ENCODE measurements at regions not wholly inside any gene's neighbourhood (a gene's known extent, or its start where the extent isn't known, plus 50 kb on each side); places are given as distances from the start of the nearest gene placed in this dataset.
A peak's percentile ranks its signal among the peaks of the same experiment; 100 is the strongest.

- no peak for DNase-seq
Measured at GRCh38 chrX:42725196-42725595, 52.8 kb downstream of the PPP1R2C start.

DNA sequence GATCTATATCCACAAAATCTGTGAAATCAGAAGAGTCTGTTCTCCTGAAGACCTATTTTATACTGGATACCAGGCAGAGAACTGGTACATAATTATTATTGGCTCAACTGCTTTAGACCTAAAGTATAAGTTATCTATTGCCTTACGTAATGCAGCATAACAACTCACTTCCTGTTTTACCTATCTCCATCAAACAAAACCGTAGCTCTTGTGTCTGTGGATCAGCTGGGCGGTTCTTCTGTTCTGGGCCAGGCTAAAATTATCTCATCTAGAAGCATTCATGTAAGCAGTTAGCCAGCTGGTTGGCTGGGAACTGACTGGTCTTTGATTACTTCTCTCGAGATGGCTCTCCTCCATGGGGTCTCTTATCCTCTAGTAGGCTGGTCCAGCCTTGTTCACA lies 57.8 kb downstream of the PPP1R2C start:
- DNase-seq: no peak

GRCh38 chrX:42715701-42716262 lies 62.2 kb downstream of the PPP1R2C start:
- no peak for DNase-seq

DNA sequence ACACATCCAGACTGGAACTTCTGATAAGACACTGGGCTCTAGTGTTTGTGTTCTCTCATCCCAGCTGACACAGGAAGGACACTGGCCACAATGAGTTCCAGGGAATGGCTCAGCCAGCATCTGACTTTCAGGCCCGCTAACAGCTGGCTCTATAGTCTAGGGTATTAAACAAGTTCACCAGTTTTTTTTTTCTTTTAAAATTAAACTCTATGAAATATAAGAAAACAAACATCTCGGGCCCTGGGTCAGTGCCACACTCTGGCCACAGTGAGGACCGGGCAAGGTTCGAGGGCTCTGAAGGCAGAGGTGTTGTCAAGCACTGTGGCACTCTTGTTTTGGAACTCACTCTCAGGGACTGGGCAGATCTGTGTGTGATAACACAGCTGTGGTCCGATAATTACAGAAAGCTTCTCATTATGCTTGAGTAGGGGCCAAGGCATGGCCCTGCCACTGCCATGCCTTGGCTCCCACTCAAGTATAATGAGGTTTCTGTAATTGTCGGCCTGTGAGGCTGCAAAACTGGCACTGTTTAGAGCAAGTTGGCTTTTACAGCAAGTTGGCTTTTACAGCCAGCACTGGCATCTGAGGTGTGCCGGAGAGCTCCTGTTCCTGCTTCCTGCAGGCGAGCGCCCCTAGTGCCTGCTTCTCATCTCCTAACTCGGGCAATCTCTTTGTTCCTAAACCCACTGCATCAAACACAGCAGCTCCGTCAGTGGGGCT lies 62.8 kb downstream of the PPP1R2C start:
- DNase-seq: peak; percentile 79

DNA sequence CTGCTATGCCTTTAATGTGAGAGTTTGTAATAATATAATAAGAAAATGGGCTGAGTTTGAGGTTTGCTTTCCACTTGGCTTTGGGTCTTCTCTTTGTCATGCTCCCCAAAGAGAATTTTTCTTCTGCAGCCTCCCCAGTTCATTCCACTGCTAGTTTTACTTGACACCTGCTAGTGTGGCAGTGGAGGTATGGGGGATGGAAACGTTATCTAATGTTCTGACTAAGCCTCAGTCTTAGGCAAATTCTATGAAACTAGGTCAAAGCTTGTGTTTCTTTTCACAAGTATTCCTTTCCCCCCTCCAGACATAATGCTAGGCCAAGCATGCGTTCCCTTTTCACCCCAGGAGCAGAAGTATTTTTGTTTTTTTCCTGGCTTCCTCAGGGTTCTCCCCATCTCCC lies 67.5 kb downstream of the PPP1R2C start:
- no peak for DNase-seq

DNA sequence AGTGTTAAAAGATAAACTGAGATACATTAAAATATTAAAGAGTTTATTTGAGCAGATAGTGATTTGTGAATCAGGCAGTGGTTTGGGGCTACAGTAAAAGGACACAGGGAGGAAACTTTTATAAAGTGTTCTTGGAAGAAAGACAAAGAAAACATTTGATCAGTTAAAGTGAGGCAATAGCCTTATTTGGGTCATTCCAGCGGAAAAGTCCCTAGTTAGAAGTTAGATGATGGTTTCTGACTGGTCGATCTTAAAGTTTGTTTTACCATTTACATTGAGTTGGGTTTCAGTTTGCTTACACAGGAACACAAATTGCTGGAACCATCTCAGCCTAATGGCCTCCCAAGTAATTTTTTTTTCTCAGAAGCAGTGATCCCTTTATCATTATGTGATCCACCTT lies 69.7 kb downstream of the PPP1R2C start:
- no peak for DNase-seq

- no peak for DNase-seq
Measured at GRCh38 chrX:42707742-42708141, 70.2 kb downstream of the PPP1R2C start.

- no peak for DNase-seq
Measured at GRCh38 chrX:42704454-42704853, 73.5 kb downstream of the PPP1R2C start.

DNA sequence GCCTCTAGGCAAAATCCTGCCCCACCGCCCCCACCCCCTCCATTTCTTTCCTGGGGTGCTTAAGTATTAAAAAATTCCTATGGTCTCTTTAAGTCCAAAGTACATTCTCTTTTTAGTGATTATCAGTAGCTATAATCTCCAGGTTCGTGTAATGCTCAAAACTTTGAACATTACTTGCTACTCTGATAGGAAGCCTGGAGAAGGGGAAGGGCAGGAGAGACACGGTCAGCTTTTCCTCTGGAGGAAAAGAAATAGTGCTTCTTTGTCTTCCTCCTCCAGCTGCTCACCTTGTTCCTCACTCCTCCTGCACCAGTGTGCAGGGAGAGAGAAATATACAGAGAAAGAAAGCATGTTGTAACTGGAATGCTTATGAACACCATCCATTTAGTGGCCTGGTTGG lies 80.4 kb downstream of the PPP1R2C start:
- no peak for DNase-seq

DNA sequence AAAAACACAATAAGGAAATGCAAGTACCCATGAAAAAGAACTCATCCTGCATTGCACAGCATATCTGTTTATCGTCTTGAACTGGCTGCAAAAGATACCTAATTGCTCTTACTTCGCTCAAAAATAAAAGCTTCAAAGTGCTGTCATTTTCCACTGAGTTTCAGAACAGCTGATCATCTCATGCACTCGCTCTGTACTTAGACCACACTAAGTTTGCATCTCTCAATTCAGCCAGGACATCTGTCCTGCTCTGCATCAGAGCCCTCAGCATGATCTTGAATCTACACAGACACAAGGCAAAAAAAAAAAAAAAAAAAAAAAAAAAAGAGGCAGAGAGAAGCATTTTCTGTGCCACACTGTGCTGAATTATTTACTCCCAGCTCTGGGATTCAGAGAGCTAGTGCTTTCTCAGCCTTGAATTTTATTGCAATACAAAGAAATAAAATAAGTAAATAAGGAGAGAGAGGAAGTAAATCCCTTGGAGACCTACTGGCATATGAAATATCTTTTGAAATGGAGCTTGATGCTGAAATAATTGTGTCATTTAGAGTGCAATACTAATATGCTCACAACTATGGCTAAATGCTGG lies 81.3 kb downstream of the PPP1R2C start:
- DNase-seq: no peak

DNA sequence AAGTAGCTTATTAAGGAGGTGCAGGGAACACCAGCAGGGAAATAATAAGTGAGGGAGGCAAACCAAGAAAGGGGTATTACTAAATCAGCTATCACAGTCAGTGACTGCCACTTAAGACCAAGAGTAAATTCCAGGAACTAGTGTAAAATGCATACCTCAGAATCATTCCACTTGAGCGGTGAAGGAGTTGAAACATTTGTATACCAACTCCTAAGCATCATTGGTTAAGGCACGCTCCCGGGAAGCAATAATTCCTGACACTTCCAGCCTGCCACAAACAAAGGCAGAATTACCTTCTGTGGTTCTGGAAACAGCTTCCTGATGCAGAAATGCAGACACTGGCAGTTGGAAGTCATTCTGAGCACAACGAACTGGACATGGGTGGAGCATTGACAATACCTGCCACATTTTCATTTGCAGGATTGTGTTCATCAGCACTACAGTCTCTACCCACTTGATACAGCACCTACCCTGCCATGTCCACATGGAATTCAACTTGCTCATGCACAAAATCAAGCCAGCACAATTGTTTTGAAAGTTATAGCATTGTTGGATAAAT lies 82.1 kb downstream of the PPP1R2C start:
- DNase-seq: no peak

DNA sequence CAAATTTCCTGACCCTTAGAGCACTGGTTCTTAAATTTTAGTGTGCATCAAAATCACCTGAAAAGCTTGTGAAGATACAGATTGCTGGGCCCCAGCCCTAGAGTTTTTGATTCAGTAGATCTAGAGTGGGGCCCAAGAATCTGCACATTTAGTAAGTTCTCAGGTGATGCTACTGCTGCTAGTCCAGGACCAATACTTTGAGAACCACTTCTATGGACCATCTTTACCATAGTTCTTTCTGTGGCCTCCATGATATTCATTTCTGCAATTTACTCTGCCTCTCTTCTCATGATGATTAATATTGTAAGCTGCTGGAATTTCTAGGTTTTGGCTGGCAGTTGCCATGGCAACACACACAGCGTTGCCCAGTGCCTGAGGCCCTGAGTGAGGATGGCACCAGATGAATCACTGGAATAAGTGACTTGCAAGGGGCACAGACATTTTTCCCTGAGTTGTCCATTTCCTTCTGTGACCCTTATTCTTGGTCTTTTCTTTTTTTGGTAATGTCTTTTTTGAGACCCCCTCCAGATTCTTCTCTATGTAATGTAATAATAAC lies 83.6 kb downstream of the PPP1R2C start:
- no peak for DNase-seq

- no peak for DNase-seq
Measured at GRCh38 chrX:42691196-42691595, 86.8 kb downstream of the PPP1R2C start.

DNA sequence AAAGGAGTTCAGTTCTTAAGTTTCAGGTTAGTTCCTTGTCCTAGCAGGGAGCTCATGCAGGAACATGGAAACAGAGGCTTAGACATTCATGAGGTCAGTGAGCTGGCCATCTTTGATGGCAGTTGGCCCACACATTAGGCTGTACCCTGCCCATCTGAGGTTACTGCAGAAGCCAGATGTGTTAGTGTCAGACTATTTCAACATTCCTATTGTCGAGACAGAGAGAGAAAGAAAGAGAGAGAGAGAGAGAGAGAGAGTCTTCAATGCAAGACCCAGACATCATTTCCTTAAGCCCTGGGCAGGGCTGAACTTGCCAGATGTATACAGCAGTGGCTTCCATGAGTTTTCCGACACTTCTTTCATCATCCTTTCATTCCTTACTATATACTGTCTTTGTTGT lies 91.3 kb downstream of the PPP1R2C start:
- DNase-seq: no peak

GRCh38 chrX:42686296-42686695 lies 91.7 kb downstream of the PPP1R2C start:
- no peak for DNase-seq

GRCh38 chrX:42684065-42684464 lies 93.9 kb downstream of the PPP1R2C start:
- no peak for DNase-seq

DNA sequence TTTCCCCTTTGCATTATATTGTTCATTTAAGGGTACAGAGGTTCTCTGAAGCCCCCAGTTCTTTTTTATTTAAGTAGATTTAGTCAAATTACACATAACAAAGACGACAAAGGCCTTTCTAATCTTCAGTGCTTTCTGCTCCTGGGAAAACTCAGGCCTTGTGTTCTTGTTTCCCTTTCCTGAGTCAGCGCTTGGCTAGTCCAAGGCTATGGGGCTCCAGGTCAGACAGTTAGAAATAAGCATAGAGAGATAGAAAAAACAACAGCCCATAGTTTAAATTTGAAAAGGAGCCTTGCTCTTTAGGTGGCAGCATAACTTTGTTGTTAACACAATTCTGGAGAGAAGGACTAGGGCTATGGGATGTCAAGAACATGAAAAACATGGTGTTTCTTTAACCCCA lies 97.3 kb downstream of the PPP1R2C start:
- DNase-seq: no peak

GRCh38 chrX:42678133-42678532 lies 99.8 kb downstream of the PPP1R2C start:
- no peak for DNase-seq

DNA sequence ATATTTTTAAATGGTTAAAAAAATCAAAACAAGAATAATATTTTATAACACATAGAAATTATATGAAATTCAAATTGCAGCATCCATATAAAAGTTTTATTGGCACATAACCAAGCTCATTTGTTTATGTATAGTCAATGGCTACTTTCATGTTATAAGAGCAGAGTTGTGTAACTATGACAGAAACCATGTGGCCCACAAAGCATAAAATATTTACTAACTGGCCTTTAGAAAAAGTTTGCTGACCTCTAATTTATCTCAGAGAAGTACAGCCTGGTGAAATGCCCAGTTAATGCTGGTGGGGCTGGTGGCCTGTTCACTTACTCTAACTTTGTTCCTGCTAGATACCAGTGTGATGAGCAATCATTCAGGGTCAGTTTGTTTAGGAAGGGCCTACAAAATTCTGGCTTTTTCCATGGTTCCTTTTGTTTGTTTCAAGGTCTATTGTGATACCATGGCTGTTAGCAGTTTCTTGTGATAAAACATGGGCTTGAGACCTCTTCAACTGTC lies 104.6 kb downstream of the PPP1R2C start:
- DNase-seq: no peak

DNA sequence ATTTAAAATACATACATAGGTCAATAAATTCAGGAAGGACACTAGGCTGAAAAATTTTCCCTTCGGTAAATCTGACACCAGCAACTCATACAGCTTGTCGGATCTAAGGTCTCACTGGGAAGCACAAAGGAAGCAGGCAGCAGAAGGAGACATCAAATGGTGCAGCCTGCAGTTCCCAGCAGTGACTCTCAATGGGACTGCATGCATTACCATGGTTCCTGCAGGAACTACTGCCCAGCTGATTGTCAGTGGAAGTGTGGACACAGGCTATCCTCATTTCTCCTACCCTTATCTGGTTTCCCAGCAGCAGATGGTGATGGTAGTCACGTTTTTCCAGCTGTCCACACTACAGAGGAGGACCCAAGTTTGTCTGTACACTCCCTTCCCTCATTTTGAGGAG lies 113.3 kb downstream of the PPP1R2C start:
- DNase-seq: no peak

DNA sequence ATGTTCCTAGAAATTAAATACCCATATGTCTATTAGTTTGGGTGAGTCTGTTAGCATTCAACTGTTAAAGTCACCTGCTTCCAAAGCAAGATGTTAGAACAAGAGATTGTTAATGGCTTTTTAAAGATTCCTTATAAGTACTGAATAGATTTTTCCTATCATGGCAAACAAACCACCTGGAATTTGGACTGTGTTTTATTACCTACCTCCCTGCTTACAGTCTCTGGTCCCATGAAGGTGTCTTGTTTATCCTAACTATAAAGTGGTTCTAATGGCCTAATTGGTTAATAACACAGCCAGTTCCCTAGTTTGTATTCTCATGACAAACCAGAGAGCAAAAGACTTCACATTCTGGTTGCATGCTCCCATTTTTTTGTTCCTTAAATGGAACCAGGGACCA lies 149.5 kb downstream of the PPP1R2C start:
- no peak for DNase-seq

- no peak for DNase-seq
Measured at GRCh38 chrX:42627891-42628290, 150.1 kb downstream of the PPP1R2C start.

DNA sequence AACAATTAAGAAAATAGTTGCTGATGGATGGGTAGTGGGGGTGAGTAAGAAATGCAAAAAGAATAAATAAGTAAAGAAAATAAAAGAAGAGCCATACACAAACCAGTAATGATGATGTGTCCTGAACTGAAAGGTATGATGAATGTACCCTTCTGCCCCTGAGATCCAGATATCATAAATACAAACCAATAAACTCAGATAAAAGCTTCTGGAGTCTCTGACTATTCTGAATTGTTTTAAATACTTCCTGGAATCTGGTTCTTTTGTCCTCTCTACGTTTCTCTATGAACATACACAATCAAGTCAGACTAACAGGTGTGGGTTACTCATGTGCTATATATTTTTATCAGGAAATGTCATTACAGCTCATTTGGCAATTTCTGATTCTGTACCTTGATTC lies 153.4 kb downstream of the PPP1R2C start:
- DNase-seq: no peak

DNA sequence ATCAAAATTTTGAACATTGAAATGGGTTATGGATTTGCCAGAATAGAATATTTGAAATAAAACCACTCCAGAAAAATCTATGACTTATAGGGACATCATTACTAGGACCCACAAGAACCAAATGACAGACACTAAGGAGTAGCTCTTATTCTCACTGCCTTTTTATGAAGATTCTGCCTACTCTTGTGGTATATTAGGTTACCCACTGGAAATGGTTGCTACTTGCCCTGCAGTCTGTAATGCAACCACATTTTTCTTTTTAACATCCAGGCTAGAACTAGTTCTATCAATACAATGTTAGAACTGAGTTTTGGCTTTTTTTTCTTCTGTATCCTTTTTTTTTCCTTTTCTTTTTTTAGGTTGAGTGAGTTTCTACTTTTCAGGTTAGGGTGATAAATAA lies 158.9 kb downstream of the PPP1R2C start:
- DNase-seq: no peak

Data from NCI-H1105 (cell line).